ENCODE measurements at regions not wholly inside any gene's neighbourhood (a gene's known extent, or its start where the extent isn't known, plus 50 kb on each side); places are given as distances from the start of the nearest gene placed in this dataset.

DNA sequence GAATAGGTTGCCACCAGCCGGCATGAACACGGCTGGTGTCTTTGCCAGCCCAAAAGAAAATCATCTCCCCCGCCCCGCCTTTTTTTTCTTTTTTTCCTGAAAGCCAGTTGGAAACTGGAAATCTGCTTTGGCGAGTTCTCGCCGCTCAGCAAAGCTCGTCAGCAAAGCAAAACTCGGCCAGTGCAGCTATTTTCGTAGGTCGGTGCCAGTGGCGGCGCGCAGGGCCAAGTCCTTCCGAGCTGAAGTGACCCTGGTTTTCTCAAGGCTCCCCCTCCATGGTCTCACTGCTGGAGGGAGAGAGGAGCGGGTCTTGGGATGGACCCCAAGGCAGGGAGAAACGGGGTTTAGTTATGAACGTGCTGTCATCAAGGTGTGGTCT lies 248.4 kb upstream of the RTL1 start:
- 72% methylated on average over 14 of the region's 18 CpGs for WGBS (ENCODE audit: insufficient coverage, low coverage, low lambda C conversion rate, missing lambda C conversion rate)
- ATAC-seq (no peak), DNase-seq (no peak)
- Histone ChIP-seq H3K4me1 (no peaks in the 10 kb centered on the region), H3K9me3 (no peaks in the 10 kb centered on the region), H3K4me3 (no peak overlapping the region), H3K27me3 (no peaks in the 10 kb centered on the region), H3K36me3 (no peaks in the 10 kb centered on the region), H3K27ac (no peak overlapping the region)
- TF ChIP-seq POLR2A (IDR thresholded peaks at IDR 0.05), result no peak
- TF ChIP-seq CTCF (IDR thresholded peaks at IDR 0.05), result no peak
- intact Hi-C loops (cut with DNase I), result no loop called here

GRCh38 chr14:101152855-101153254 lies 249.3 kb upstream of the RTL1 start:
- DNase-seq, result no peak
- ATAC-seq, result peak in 1 of 4 donors; percentile 20

DNA sequence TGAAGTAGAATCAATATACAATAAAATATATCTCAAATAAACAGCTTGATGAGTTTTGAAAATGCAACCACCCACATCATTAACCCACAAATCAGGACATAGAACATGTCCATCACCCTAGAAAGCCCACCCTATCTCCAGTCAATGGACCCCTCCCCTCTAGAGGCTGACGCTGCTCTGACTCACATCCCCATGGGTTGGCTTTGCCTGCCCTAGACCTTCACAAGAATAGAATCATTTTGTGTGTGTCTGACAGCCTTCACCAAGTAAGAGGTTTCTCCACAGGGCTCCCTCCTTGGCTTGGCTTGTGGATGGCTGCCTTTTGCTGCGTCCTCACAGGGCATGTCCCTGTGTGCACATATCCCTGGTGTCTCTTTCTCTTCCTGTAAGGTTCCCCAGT lies 250.2 kb upstream of the RTL1 start:
- no peaks in the 10 kb centered on the region for H3K9me3 ChIP-seq
- H3K27ac ChIP-seq, result no peak overlapping the region
- DNase-seq (no peak), ATAC-seq (no peak)
- intact Hi-C loops (cut with DNase I), result no loop called here
- no peak overlapping the region for H3K4me3 ChIP-seq
- H3K36me3 ChIP-seq, result no peaks in the 10 kb centered on the region
- no peaks in the 10 kb centered on the region for H3K27me3 ChIP-seq
- H3K4me1 ChIP-seq, result no peaks in the 10 kb centered on the region
- WGBS (ENCODE audit: insufficient coverage, low coverage, low lambda C conversion rate, missing lambda C conversion rate), result 50% methylated on average over 1 of the region's 2 CpGs
- TF ChIP-seq POLR2A (IDR thresholded peaks at IDR 0.05), result no peak
- TF ChIP-seq CTCF (IDR thresholded peaks at IDR 0.05), result no peak

More at GRCh38 chr14:101152855-101153254, 249.3 kb upstream of the RTL1 start:
- Histone ChIP-seq H3K9me3 (no peaks in the 10 kb centered on the region), H3K4me1 (no peaks in the 10 kb centered on the region), H3K27me3 (no peaks in the 10 kb centered on the region), H3K4me3 (no peak overlapping the region), H3K36me3 (no peaks in the 10 kb centered on the region), H3K27ac (no peak overlapping the region)
- TF ChIP-seq CTCF (IDR thresholded peaks at IDR 0.05) (no peak), POLR2A (IDR thresholded peaks at IDR 0.05) (no peak)
- WGBS (ENCODE audit: insufficient coverage, low coverage, low lambda C conversion rate, missing lambda C conversion rate), result 53% methylated on average over 6 of the region's 8 CpGs
- intact Hi-C loops (cut with DNase I), result no loop called here

- Histone ChIP-seq H3K27me3 (no peaks in the 10 kb centered on the region), H3K27ac (no peak overlapping the region), H3K4me3 (no peak overlapping the region), H3K4me1 (no peaks in the 10 kb centered on the region), H3K36me3 (no peaks in the 10 kb centered on the region), H3K9me3 (no peaks in the 10 kb centered on the region)
- no peak for DNase-seq
- intact Hi-C loops (cut with DNase I), result no loop called here
- ATAC-seq, result no peak
- 49% methylated on average over 4 of the region's 4 CpGs for WGBS (ENCODE audit: insufficient coverage, low coverage, low lambda C conversion rate, missing lambda C conversion rate)
- TF ChIP-seq POLR2A (IDR thresholded peaks at IDR 0.05) (no peak), CTCF (IDR thresholded peaks at IDR 0.05) (no peak)
Observed at GRCh38 chr14:101155575-101155974, 252.1 kb upstream of the RTL1 start.

DNA sequence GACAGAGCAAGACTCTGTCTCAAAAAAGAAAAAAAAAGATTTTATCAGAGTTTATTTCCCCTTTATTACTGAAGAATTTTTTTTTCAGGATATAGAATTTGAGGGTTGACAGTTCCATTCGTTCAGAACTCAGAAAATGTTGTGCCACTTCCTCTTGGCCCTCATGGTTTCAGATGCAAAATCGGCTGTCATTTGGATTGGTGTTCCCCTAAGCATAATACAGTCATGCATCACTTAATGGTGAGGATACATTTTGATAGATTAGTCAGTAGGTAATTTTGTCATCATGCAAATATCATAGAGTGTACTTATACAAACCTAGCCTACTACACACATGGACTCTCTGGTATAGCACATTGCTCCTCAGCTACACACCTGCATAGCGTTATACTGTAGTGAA lies 263.9 kb upstream of the RTL1 start:
- no peak overlapping the region for H3K27ac ChIP-seq
- TF ChIP-seq POLR2A (IDR thresholded peaks at IDR 0.05) (no peak), CTCF (IDR thresholded peaks at IDR 0.05) (no peak)
- ATAC-seq (no peak), DNase-seq (no peak)
- H3K36me3 ChIP-seq, result no peaks in the 10 kb centered on the region
- H3K4me1 ChIP-seq, result no peaks in the 10 kb centered on the region
- 51% methylated on average over 3 of the region's 3 CpGs for WGBS (ENCODE audit: insufficient coverage, low coverage, low lambda C conversion rate, missing lambda C conversion rate)
- H3K4me3 ChIP-seq, result no peak overlapping the region
- no peaks in the 10 kb centered on the region for H3K27me3 ChIP-seq
- intact Hi-C loops (cut with DNase I), result no loop called here
- H3K9me3 ChIP-seq, result no peaks in the 10 kb centered on the region

All from right lobe of liver (tissue), 6 donors.